Effector CD8-positive, alpha-beta T cell (primary cell): ENCODE measurements at regions not wholly inside any gene's neighbourhood (a gene's known extent, or its start where the extent isn't known, plus 50 kb on each side); places are given as distances from the start of the nearest gene placed in this dataset.
"Not testable (repeated sequence)": the region's sequence is repeated elsewhere in the genome, so short reads cannot be mapped to it uniquely, and the experiment has no call there.

Source experiments
- DNase-seq: peaks from one replicate; lab custom pipeline; 2025; lab: John Stamatoyannopoulos, UW

DNA sequence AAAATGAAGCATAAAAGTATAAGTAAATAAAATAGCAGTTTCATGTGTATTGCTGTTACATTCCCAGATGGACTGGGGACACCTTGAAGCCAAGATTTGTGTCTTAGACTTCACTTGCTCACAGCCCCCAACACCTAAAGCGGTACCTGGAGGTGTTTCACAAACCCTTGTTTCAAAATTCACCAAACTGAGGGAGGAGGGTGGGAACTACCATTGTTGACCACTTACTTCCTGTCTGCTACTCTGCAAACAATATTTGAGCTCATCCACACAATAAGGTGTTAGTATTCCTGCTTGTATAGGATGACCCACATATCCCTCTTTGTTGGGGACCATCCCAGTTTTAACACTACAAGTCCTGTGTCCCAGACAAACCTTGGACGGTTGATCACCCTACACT is 115.9 kb upstream of the SYT6 start:
- DNase-seq: no peak

DNA sequence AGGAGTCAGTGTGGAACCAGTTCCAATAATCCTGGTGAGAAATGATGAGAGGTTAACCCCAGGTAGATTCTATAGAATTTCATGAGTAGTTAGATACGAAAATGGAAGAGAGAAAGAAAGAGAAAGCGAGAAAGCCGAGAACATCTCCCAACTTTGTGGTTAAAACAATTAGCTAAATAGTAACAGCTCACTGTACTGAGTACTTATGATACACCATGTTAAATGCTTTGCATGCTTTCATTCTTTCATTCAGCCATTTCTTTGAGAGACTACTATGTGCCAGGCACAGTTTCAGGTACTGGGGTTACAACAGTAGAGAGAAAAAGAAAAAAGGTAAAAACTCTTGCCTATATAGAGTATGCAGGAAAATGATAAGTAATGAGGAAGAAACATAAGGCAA is 109.7 kb upstream of the SYT6 start:
- DNase-seq: no peak

- DNase-seq: no peak
Measured at GRCh38 chr1:114262337-114262736, 108.7 kb upstream of the SYT6 start.

DNA sequence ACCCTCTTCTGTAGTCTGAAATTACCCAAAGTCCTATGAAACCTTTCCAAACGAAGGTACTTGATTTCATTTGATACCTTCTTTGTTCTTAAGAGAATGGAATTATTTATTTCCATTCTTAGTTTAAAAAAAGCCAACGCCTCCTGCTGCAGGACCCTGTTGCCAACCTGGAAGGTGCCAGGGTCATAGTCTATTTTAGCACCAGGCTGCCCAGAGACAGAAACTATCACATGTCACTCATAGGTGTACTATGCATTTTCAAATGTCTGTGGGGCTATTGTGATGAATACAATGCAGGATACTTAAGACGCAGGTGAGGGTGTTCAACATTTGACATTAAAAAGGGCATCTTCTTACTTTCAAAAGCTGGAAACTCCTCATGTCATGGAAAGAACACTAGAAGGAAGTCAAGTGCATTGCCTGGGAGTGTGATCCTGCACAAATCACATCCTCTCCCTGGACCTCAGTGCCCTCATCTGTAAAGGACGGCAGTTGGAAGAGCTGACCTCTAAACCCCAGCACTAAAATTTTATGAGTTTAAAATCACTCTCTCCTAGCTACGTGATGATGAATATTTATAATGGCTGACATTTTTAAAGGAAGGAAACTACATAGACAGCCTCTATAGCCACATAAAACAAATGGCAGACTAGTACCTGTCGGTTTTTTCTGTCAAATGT is 107.3 kb upstream of the SYT6 start:
- DNase-seq: no peak

- no peak for DNase-seq
Measured at GRCh38 chr1:114259511-114260160, 106.0 kb upstream of the SYT6 start.

GRCh38 chr1:114258633-114259032 is 105.0 kb upstream of the SYT6 start:
- DNase-seq: no peak

DNA sequence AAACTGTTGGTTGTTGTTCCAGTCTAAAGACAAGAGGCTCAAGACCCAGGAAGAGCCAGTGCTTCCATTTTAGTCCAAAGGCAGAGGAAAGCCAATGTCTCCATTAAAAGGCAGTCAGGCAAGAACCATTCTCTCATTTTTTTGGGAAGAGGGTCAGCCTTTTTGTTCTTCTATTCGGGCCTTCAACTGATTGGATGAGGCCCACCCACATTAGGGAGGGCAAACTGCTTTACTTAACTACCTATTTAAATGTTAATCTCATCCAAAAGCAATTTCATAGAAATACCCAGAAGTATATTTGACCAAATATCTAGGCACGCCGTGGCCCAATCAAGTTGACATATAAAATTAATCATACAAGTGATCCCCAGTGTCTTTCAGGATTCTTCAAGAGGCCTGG is 104.4 kb upstream of the SYT6 start:
- DNase-seq: no peak

- no peak for DNase-seq
Measured at GRCh38 chr1:114257554-114257953, 103.9 kb upstream of the SYT6 start.

- no peak for DNase-seq
Measured at GRCh38 chr1:114253900-114254299, 100.2 kb upstream of the SYT6 start.

GRCh38 chr1:114251573-114251939 is 97.9 kb upstream of the SYT6 start:
- no peak for DNase-seq

DNA sequence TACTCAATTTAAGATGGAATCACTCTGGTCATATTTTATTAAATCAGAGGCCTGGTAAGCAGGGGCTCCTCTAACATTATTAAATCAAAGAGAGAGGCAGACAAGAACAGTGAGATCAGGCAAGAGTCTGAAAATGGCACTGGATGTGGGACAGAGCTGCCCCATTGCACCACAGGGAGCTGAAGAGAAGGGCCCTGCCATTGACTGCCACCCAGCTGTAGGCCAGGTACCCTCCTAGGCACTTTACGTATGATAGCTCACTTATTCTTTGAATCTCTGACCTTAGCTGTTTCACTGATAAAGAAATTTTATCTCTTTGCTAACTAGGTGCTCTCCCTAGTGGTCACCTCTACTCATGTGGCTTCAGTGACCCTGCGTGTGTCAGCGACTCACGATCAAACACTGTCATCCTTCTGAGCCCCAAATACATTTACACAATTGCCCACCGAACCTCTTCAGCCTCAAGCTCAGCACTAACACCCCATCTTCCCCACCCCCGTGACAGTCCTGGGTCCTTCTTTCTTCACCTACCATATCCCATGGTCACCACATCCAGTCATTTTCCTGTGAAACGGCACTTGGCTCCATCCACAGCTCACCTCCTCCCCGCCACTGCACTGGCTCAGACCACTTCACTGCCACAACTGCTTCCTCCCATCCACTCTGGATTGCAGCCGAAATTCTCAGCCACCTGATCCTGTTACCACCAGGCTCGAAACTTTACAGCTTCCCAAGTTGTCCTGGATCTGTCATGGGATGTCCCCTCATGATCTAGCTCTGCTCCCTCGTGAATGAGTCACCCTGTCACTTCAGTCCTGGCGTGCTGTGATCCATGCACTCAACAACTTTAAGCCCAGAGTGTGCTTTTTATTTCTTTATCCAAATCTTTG is 97.3 kb upstream of the SYT6 start:
- DNase-seq: no peak

GRCh38 chr1:114249691-114250090 is 96.0 kb upstream of the SYT6 start:
- DNase-seq: no peak

GRCh38 chr1:114248162-114248561 is 94.5 kb upstream of the SYT6 start:
- DNase-seq: no peak

- DNase-seq: not testable (repeated sequence)
Measured at GRCh38 chr1:114242531-114243210, 89.0 kb upstream of the SYT6 start.

DNA sequence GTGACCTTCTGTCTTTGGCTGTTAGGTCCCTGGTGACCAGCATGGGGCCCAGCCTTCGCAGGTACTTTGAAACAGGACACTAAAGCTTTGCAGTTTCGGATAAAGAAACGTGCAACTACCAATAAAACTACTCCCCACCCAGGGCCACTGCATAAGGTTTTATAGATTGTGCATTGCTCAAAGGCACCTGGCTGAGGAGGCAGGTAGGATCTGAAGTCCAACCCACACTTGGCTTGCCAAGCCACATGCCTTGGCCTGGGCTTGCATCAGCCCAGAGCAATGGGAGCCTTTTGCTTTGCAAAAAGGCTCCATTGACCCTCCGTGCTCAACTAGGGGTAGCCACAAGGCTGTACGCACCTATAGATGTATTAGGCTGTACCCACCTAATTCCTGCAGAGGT is 84.4 kb upstream of the SYT6 start:
- DNase-seq: no peak

GRCh38 chr1:114236517-114236916 is 82.8 kb upstream of the SYT6 start:
- DNase-seq: no peak

DNA sequence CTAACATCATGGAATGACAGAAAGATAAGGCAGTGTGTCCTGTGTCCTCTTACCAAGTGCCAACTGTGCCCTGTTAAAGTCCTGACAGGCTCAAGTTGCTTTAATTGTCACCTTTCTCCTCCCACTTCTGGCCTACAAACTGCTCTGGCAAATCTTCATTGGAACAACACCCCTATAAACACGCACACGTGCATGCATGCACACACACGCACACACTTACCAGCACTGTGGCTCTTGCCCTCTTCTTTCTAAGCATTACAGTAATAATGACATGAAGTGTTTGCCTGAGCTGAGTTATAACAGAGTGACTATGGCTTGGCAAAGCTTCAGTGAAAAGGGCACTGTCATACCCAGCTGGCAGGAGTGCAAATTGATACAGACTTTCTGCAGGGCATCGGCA is 82.3 kb upstream of the SYT6 start:
- DNase-seq: no peak

DNA sequence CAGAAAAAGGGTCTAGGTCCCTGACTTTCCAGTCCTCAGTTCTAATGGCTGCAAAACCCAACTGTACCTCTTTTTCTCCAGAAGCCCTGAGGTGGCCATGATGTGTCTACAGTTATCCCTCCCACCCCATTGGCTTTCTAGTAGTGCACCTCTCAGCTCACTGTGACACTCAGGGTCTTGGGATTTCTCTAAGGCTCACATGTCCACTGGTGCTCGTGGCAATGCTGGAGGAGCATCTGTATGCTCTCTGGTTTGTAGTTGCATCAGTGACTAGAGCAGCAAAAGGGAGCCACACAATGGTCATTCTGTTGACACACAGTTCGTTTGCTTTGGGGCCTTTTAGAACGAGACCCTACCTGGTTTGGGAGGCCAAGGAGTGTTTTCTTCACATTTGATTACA is 81.6 kb upstream of the SYT6 start:
- no peak for DNase-seq

- DNase-seq: no peak
Measured at GRCh38 chr1:114234408-114235124, 80.9 kb upstream of the SYT6 start.

- no peak for DNase-seq
Measured at GRCh38 chr1:114232691-114233090, 79.0 kb upstream of the SYT6 start.

DNA sequence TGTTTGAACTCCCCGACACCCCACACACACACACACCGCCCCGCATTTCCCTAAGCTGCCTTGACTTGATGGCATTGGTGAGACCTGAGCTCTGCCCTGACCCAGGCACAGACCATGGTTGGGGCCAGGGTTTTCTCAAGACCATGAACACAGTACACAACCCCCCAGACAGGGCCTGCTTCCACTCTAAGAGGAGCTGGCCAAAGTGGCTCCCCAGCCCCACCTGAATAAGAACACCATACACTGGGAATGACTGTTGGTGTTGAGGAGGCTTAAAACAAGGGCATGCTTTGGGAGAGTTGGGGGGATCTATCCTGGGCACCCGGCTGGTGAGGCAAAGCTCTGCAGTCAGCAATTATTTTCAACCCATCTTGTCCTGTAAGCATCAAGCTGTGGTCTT is 77.6 kb upstream of the SYT6 start:
- no peak for DNase-seq

DNA sequence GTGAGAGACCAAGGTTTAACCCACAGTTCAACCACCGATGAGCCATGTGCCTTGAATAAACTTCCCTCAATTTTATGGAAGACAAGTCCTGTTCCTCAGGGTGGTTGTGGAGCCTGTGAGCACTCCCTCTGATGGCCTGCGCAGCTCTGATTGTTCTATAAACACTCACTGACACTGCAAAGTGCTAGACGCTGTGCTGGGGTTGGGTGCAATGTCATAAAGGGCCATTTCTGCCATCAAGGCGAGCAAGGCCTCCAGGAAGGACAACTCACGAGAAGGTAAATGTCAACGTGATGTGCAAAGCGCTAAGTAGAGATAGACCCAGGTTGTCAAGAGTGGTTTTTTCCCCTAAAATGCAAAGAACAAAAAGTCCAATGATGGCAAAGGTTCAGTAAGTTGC is 75.7 kb upstream of the SYT6 start:
- DNase-seq: no peak
